Naive thymus-derived CD8-positive, alpha-beta T cell (primary cell): ENCODE measurements at regions not wholly inside any gene's neighbourhood (a gene's known extent, or its start where the extent isn't known, plus 50 kb on each side); places are given as distances from the start of the nearest gene placed in this dataset.

ENCODE experiments used
- ATAC-seq, 2 donors: fragments of 150-1000 bp; cut with Tn5 transposase in 1 of 2; sonication (Bioruptor Pico), chemical (Tn5 transposase) in 1 of 2; 1 replicate in 1 of 2; 2 replicates in 1 of 2; pipeline ENCODE4 v1.10.0; 2021; ENCODE audit warnings: mild to moderate bottlenecking in 2 of 2, moderate library complexity in 2 of 2
- POLR2A ChIA-PET: fragments of 350-600 bp; sonication (Branson Sonifier 250); formaldehyde crosslinking; loops from one replicate; lab custom pipeline; 2021; ENCODE audit warnings: antibody characterized with exemption; lab: Charles Lee
- DNase-seq, 10 donors: peaks; one replicate each; pipeline versions ENCODE4 v3.0.0 to v3.0.0-alpha.2; 2020 to 2022
- H3K27ac Mint-ChIP-seq, 10 donors: one replicate each; pipeline ENCODE4 v1.8.0; 2020 to 2022; ENCODE audit warnings: mild to moderate bottlenecking in 10 of 10, mixed read lengths in 10 of 10, moderate library complexity in 4 of 10, inconsistent platforms in 1 of 10
- H3K27me3 Mint-ChIP-seq, 5 donors: one replicate each; pipeline ENCODE4 v1.8.0; 2021 to 2022; ENCODE audit warnings: mixed read lengths in 5 of 5
- H3K36me3 Mint-ChIP-seq, 3 donors: one replicate each; pipeline ENCODE4 v1.8.0; 2020 to 2022; ENCODE audit warnings: mixed read lengths in 3 of 3, mild to moderate bottlenecking in 2 of 3, inconsistent platforms in 1 of 3
- H3K4me1 Mint-ChIP-seq, 4 donors: one replicate each; pipeline ENCODE4 v1.8.0; 2021 to 2022; ENCODE audit warnings: mixed read lengths in 4 of 4
- H3K4me3 Mint-ChIP-seq, 10 donors: one replicate each; pipeline ENCODE4 v1.8.0; 2020 to 2022; ENCODE audit warnings: mild to moderate bottlenecking in 10 of 10, mixed read lengths in 10 of 10, moderate library complexity in 6 of 10, inconsistent platforms in 1 of 10
- H3K9me3 Mint-ChIP-seq, 9 donors: one replicate each; pipeline ENCODE4 v1.8.0; 2020 to 2022; ENCODE audit warnings: mixed read lengths in 9 of 9, mild to moderate bottlenecking in 3 of 9, inconsistent platforms in 1 of 9, moderate library complexity in 1 of 9

GRCh38 chr7:32175099-32175498 is 104.9 kb upstream of the PDE1C start:
- POLR2A ChIA-PET, result no interaction called here
- ATAC-seq (no peak), DNase-seq (no peak)
- Mint-ChIP-seq H3K9me3 (peaks cover 0 to 5% (median 0%) of the 10 kb centered on the region in 9 donors), H3K4me3 (no peak overlapping the region), H3K27ac (no peak overlapping the region), H3K36me3 (no peaks in the 10 kb centered on the region), H3K27me3 (peaks cover 0 to 13% (median 2%) of the 10 kb centered on the region in 5 donors), H3K4me1 (no peaks in the 10 kb centered on the region)

DNA sequence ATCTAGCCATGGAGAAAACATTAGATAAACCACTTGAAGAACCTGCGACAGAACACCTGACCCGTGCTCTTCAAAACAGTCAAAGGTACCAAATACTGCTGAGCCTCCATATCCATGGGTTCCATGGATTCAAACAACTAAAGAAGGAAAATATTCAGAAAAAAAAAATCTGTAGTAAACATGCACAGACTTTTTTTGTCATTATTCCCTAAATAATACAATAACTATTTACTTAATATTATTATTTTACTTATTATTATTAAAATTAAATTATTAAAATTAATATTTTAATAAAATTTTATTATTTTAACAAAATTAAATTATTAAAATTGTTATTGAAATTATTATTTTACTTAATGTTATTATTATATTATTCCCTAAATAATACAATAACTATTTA is 101.0 kb upstream of the PDE1C start:
- POLR2A ChIA-PET, result no interaction called here
- peaks cover 0 to 7% (median 0%) of the 10 kb centered on the region in 9 donors for H3K9me3 Mint-ChIP-seq

DNA sequence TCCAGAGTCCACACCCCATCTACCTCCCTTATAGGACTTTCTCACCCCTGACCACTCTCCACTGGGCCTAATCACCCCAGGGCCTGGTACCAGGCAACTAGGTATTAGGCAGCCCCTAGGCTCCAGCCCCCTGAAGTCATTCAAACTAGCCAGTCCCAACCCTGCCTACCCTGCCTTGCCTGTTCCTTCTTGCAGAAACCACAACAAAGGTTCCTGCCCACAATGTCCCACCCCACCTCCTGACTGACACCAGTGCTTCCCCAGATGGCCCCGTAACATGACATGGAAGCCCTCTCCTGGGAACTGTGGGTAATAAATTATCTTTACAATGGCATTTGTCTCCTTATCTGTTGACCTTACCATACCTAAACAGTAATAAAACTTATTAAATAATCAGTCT is 100.6 kb upstream of the PDE1C start:
- Mint-ChIP-seq H3K27ac (no peak overlapping the region), H3K4me3 (no peak overlapping the region), H3K27me3 (peaks cover 0 to 9% (median 2%) of the 10 kb centered on the region in 5 donors), H3K36me3 (no peaks in the 10 kb centered on the region), H3K9me3 (peaks cover 0 to 7% (median 0%) of the 10 kb centered on the region in 9 donors), H3K4me1 (no peaks in the 10 kb centered on the region)
- DNase-seq (no peak), ATAC-seq (no peak)
- POLR2A ChIA-PET, result no interaction called here

More for the DNA sequence above, 101.0 kb upstream of the PDE1C start:
- H3K27ac Mint-ChIP-seq, result no peak overlapping the region
- no peak overlapping the region for H3K4me3 Mint-ChIP-seq
- peaks cover 0 to 9% (median 2%) of the 10 kb centered on the region in 5 donors for H3K27me3 Mint-ChIP-seq
- ATAC-seq (no peak), DNase-seq (no peak)
- H3K4me1 Mint-ChIP-seq, result no peaks in the 10 kb centered on the region
- no peaks in the 10 kb centered on the region for H3K36me3 Mint-ChIP-seq

- POLR2A ChIA-PET, result no interaction called here
- Mint-ChIP-seq H3K27me3 (peaks cover 0 to 9% (median 2%) of the 10 kb centered on the region in 5 donors), H3K9me3 (peaks cover 0 to 7% (median 0%) of the 10 kb centered on the region in 9 donors)
These were observed 99.0 kb upstream of the PDE1C start for GRCh38 chr7:32169228-32169627.

GRCh38 chr7:32167815-32168214 is 97.6 kb upstream of the PDE1C start:
- Mint-ChIP-seq H3K4me1 (no peaks in the 10 kb centered on the region), H3K4me3 (no peak overlapping the region), H3K9me3 (peaks cover 0 to 5% (median 0%) of the 10 kb centered on the region in 9 donors), H3K27me3 (peaks cover 0 to 9% (median 2%) of the 10 kb centered on the region in 5 donors), H3K36me3 (no peaks in the 10 kb centered on the region), H3K27ac (no peak overlapping the region)
- POLR2A ChIA-PET, result no interaction called here
- no peak for DNase-seq
- ATAC-seq, result no peak

More at GRCh38 chr7:32169228-32169627, 99.0 kb upstream of the PDE1C start:
- DNase-seq (no peak), ATAC-seq (no peak)
- Mint-ChIP-seq H3K4me1 (no peaks in the 10 kb centered on the region), H3K36me3 (no peaks in the 10 kb centered on the region), H3K4me3 (no peak overlapping the region), H3K27ac (no peak overlapping the region)

- POLR2A ChIA-PET, result no interaction called here
- no peaks in the 10 kb centered on the region for H3K4me1 Mint-ChIP-seq
- no peak for DNase-seq
- no peak overlapping the region for H3K27ac Mint-ChIP-seq
- H3K9me3 Mint-ChIP-seq, result peaks cover 0 to 3% (median 0%) of the 10 kb centered on the region in 9 donors
- H3K27me3 Mint-ChIP-seq, result peaks cover 0 to 9% (median 2%) of the 10 kb centered on the region in 5 donors
- no peak for ATAC-seq
- H3K4me3 Mint-ChIP-seq, result no peak overlapping the region
- H3K36me3 Mint-ChIP-seq, result no peaks in the 10 kb centered on the region
These were observed 97.0 kb upstream of the PDE1C start for GRCh38 chr7:32167256-32167655.

DNA sequence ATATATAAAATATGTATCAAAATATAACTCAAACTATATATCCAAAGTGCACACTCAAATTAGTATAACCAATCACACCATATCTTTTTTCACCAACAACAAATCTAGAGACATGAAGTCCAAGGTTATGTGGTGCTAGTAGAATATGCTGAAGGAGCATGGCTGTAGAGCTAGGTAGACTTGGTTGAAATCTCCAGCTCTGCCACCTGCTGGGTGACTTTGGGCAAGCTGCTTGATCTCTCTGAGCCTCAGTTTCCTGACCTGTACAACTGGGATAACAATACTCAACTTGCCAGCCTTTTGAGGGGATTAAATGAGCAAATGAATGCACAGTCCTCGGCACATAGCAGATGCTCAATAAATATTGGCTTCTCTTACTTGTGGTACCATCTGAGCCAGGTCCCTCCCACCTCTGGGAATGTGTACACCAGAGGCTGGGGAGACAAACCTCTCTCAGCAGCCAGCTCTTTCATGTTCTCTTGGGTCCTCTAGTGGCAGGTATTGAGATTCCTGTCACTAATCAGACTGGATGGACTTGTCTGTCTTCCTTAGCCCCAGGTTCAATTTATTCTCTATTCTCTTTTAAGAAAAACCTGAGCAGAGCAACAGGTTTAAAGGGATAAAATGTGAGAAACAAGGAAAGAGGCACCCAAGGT is 94.3 kb upstream of the PDE1C start:
- ATAC-seq, result no peak
- no peak for DNase-seq

DNA sequence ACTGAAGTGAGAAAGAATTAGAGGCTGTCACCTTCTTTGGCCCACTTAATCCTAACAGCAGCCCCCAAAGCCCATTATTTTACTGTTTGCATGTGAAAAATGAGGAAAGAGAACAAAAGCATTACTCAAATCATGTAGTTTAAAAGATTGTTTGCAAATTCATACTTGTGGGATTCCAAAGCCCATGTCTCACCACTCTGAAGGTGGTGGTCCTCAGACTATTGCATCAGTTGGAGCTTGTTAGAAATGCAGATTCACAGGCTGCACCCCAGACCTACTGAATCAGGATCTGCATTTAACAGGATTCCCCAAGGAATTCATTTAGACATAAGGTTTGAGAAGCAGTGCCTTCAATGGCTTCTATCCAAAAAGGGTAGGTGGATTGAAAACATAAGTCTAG is 93.7 kb upstream of the PDE1C start:
- H3K9me3 Mint-ChIP-seq, result peaks cover 0 to 5% (median 0%) of the 10 kb centered on the region in 9 donors
- H3K4me3 Mint-ChIP-seq, result no peak overlapping the region
- H3K27me3 Mint-ChIP-seq, result peaks cover 0 to 9% (median 0%) of the 10 kb centered on the region in 5 donors
- ATAC-seq (no peak), DNase-seq (no peak)
- no peaks in the 10 kb centered on the region for H3K36me3 Mint-ChIP-seq
- POLR2A ChIA-PET, result no interaction called here
- H3K27ac Mint-ChIP-seq, result no peak overlapping the region
- H3K4me1 Mint-ChIP-seq, result no peaks in the 10 kb centered on the region

More for the DNA sequence above, 94.3 kb upstream of the PDE1C start:
- H3K27me3 Mint-ChIP-seq, result peaks cover 0 to 4% (median 0%) of the 10 kb centered on the region in 5 donors
- H3K9me3 Mint-ChIP-seq, result peaks cover 0 to 5% (median 0%) of the 10 kb centered on the region in 9 donors
- no peak overlapping the region for H3K4me3 Mint-ChIP-seq
- H3K27ac Mint-ChIP-seq, result no peak overlapping the region
- no peaks in the 10 kb centered on the region for H3K4me1 Mint-ChIP-seq
- POLR2A ChIA-PET, result no interaction called here
- H3K36me3 Mint-ChIP-seq, result no peaks in the 10 kb centered on the region

- POLR2A ChIA-PET, result no interaction called here
- no peak overlapping the region for H3K4me3 Mint-ChIP-seq
- DNase-seq (no peak), ATAC-seq (no peak)
- H3K36me3 Mint-ChIP-seq, result no peaks in the 10 kb centered on the region
- peaks cover 0 to 9% (median 0%) of the 10 kb centered on the region in 5 donors for H3K27me3 Mint-ChIP-seq
- no peaks in the 10 kb centered on the region for H3K4me1 Mint-ChIP-seq
- H3K27ac Mint-ChIP-seq, result no peak overlapping the region
- peaks cover 0 to 5% (median 0%) of the 10 kb centered on the region in 9 donors for H3K9me3 Mint-ChIP-seq
These were observed 93.1 kb upstream of the PDE1C start for GRCh38 chr7:32163141-32163806.

GRCh38 chr7:32161708-32162107 is 91.5 kb upstream of the PDE1C start:
- H3K4me3 Mint-ChIP-seq, result no peak overlapping the region
- peaks cover 0 to 9% (median 0%) of the 10 kb centered on the region in 5 donors for H3K27me3 Mint-ChIP-seq
- DNase-seq (no peak), ATAC-seq (no peak)
- H3K27ac Mint-ChIP-seq, result no peak overlapping the region
- no peaks in the 10 kb centered on the region for H3K4me1 Mint-ChIP-seq
- no peaks in the 10 kb centered on the region for H3K36me3 Mint-ChIP-seq
- H3K9me3 Mint-ChIP-seq, result peaks cover 0 to 5% (median 0%) of the 10 kb centered on the region in 9 donors
- POLR2A ChIA-PET, result no interaction called here

- Mint-ChIP-seq H3K36me3 (no peaks in the 10 kb centered on the region), H3K27me3 (peaks cover 0 to 9% (median 3%) of the 10 kb centered on the region in 5 donors), H3K9me3 (peaks cover 0 to 10% (median 0%) of the 10 kb centered on the region in 9 donors), H3K4me1 (peaks cover 0 to 2% (median 0%) of the 10 kb centered on the region in 4 donors), H3K4me3 (no peak overlapping the region), H3K27ac (no peak overlapping the region)
- no peak for ATAC-seq
- POLR2A ChIA-PET, result no interaction called here
- no peak for DNase-seq
These were observed 88.8 kb upstream of the PDE1C start for GRCh38 chr7:32158751-32159745.

- POLR2A ChIA-PET, result no interaction called here
- Mint-ChIP-seq H3K36me3 (no peaks in the 10 kb centered on the region), H3K9me3 (peaks cover 0 to 14% (median 0%) of the 10 kb centered on the region in 9 donors), H3K27ac (no peak overlapping the region), H3K4me1 (peaks cover 0 to 2% (median 0%) of the 10 kb centered on the region in 4 donors), H3K4me3 (no peak overlapping the region), H3K27me3 (peaks cover 0 to 9% (median 3%) of the 10 kb centered on the region in 5 donors)
- DNase-seq (no peak), ATAC-seq (no peak)
These were observed 87.9 kb upstream of the PDE1C start for GRCh38 chr7:32158076-32158475.
